Esophagus mucosa (tissue), 1 donor: ENCODE measurements at regions not wholly inside any gene's neighbourhood (a gene's known extent, or its start where the extent isn't known, plus 50 kb on each side); places are given as distances from the start of the nearest gene placed in this dataset.

Source experiments
- ATAC-seq: fragments of 200-7000 bp; cut with Tn5 transposase; one replicate; pipeline ENCODE4 v1.9.1; 2020
- donor health status: DM: yes; HTN: yes; CAD: no.

- peak; percentile 100 for ATAC-seq
Measured at GRCh38 chr18:33812186-33812585, 234.2 kb downstream of the ASXL3 start.

- ATAC-seq, result no peak
Measured at GRCh38 chr18:33805592-33805991, 227.6 kb downstream of the ASXL3 start.

GRCh38 chr18:33804258-33804657 lies 226.2 kb downstream of the ASXL3 start:
- peak; percentile 71 for ATAC-seq

- ATAC-seq, result no peak
Measured at GRCh38 chr18:33803636-33804035, 225.6 kb downstream of the ASXL3 start.

GRCh38 chr18:33802955-33803354 lies 224.9 kb downstream of the ASXL3 start:
- ATAC-seq, result peak; percentile 100
